ENCODE measurements at regions not wholly inside any gene's neighbourhood (a gene's known extent, or its start where the extent isn't known, plus 50 kb on each side); places are given as distances from the start of the nearest gene placed in this dataset.

GRCh38 chr6:121499666-121500065 lies 64.2 kb downstream of the GJA1 start:
- no peak for DNase-seq
- intact Hi-C loops (cut with DNase I): no loop called here

GRCh38 chr6:121503589-121503991 lies 68.1 kb downstream of the GJA1 start:
- intact Hi-C loops (cut with DNase I): no loop called here
- DNase-seq: no peak

- no peak for DNase-seq
- intact Hi-C loops (cut with DNase I): no loop called here
Observed at GRCh38 chr6:121504227-121504626, 68.8 kb downstream of the GJA1 start.

GRCh38 chr6:121505284-121505683 lies 69.8 kb downstream of the GJA1 start:
- intact Hi-C loops (cut with DNase I): no loop called here
- DNase-seq: no peak

- no peak for DNase-seq
- intact Hi-C loops (cut with DNase I): no loop called here
Observed at GRCh38 chr6:121506761-121507754, 71.6 kb downstream of the GJA1 start.

GRCh38 chr6:121510568-121511177 lies 75.2 kb downstream of the GJA1 start:
- intact Hi-C loops (cut with DNase I): no loop called here
- DNase-seq: no peak

- intact Hi-C loops (cut with DNase I): no loop called here
- DNase-seq: no peak
Observed at GRCh38 chr6:121515630-121516265, 80.3 kb downstream of the GJA1 start.

- no peak for DNase-seq
- intact Hi-C loops (cut with DNase I): no loop called here
Observed at GRCh38 chr6:121516331-121516730, 80.9 kb downstream of the GJA1 start.

GRCh38 chr6:121520337-121521163 lies 85.1 kb downstream of the GJA1 start:
- intact Hi-C loops (cut with DNase I): no loop called here

GRCh38 chr6:121521164-121521555 lies 85.7 kb downstream of the GJA1 start:
- intact Hi-C loops (cut with DNase I): no loop called here
- no peak for DNase-seq

More at GRCh38 chr6:121520337-121521163, 85.1 kb downstream of the GJA1 start:
- DNase-seq: no peak

- intact Hi-C loops (cut with DNase I): no loop called here
- no peak for DNase-seq
Observed at GRCh38 chr6:121522265-121522664, 86.8 kb downstream of the GJA1 start.

GRCh38 chr6:121522771-121523386 lies 87.4 kb downstream of the GJA1 start:
- intact Hi-C loops (cut with DNase I): no loop called here
- DNase-seq: no peak

GRCh38 chr6:121523628-121524027 lies 88.2 kb downstream of the GJA1 start:
- DNase-seq: no peak
- intact Hi-C loops (cut with DNase I): no loop called here

- intact Hi-C loops (cut with DNase I): no loop called here
- no peak for DNase-seq
Observed at GRCh38 chr6:121526282-121526681, 90.8 kb downstream of the GJA1 start.

GRCh38 chr6:121531658-121532169 lies 96.3 kb downstream of the GJA1 start:
- DNase-seq: no peak
- intact Hi-C loops (cut with DNase I): no loop called here

- intact Hi-C loops (cut with DNase I): no loop called here
- no peak for DNase-seq
Observed at GRCh38 chr6:121533321-121533841, 97.9 kb downstream of the GJA1 start.

- DNase-seq: no peak
- intact Hi-C loops (cut with DNase I): no loop called here
Observed at GRCh38 chr6:121535777-121536176, 100.3 kb downstream of the GJA1 start.

- DNase-seq: no peak
- intact Hi-C loops (cut with DNase I): no loop called here
Observed at GRCh38 chr6:121536345-121536744, 100.9 kb downstream of the GJA1 start.

- intact Hi-C loops (cut with DNase I): no loop called here
- no peak for DNase-seq
Observed at GRCh38 chr6:121539439-121539838, 104.0 kb downstream of the GJA1 start.

- no peak for DNase-seq
- intact Hi-C loops (cut with DNase I): no loop called here
Observed at GRCh38 chr6:121540210-121540609, 104.8 kb downstream of the GJA1 start.

Measured in posterior cingulate gyrus (tissue), 11 donors.